HFFc6 (cell line): ENCODE measurements at regions not wholly inside any gene's neighbourhood (a gene's known extent, or its start where the extent isn't known, plus 50 kb on each side); places are given as distances from the start of the nearest gene placed in this dataset.

ENCODE experiments used
- DNase-seq: peaks from one replicate; pipeline ENCODE4 v3.0.0-alpha.2; 2018
- H3K27ac Mint-ChIP-seq: 2 replicates; pipeline ENCODE4 v1.8.0; 2020; ENCODE audit warnings: mild to moderate bottlenecking, mixed read lengths
- H3K27me3 Mint-ChIP-seq: 2 replicates; pipeline ENCODE4 v1.8.0; 2021; ENCODE audit warnings: mild to moderate bottlenecking, moderate library complexity, mixed read lengths; ENCODE audit not compliant: insufficient read depth
- H3K36me3 Mint-ChIP-seq: 2 replicates; pipeline ENCODE4 v1.8.0; 2021; ENCODE audit warnings: low read depth, mixed read lengths
- H3K4me1 Mint-ChIP-seq: 2 replicates; pipeline ENCODE4 v1.8.0; 2020; ENCODE audit warnings: low read depth, mixed read lengths
- H3K4me3 Mint-ChIP-seq: 2 replicates; pipeline ENCODE4 v1.8.0; 2020; ENCODE audit warnings: mild to moderate bottlenecking, moderate library complexity, mixed read lengths
- H3K9me3 Mint-ChIP-seq: 2 replicates; pipeline ENCODE4 v1.8.0; 2020; ENCODE audit warnings: mild to moderate bottlenecking, mixed read lengths
- TF ChIP-seq, protein P1 (sequence below): fragments of 200-600 bp; sonication (generic); IDR thresholded peaks from 2 replicates; pipeline ENCODE4 v1.5.0; 2021; ENCODE audit warnings: antibody characterized with exemption, mild to moderate bottlenecking

DNA sequence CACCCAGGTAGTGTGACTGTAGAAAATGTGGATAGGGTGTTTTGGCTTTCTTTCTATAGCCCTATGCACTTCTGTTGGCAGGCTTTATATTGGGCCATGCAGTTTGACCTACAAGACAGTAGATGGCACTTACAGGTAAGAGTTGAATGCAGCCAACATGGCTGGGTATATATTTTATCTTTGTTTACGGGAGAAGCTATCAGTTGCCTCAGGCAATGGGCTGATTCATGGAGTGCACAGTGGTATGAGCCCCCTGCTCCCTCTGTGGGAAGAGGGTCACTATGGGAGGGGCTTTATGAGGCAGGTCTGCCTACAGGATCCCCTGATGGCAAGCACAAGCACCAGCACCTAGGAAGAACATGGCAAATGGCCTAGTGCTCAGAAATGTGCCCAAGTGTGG is 301.2 kb upstream of the CDIN1 start:
- TF ChIP-seq, protein P1, sequence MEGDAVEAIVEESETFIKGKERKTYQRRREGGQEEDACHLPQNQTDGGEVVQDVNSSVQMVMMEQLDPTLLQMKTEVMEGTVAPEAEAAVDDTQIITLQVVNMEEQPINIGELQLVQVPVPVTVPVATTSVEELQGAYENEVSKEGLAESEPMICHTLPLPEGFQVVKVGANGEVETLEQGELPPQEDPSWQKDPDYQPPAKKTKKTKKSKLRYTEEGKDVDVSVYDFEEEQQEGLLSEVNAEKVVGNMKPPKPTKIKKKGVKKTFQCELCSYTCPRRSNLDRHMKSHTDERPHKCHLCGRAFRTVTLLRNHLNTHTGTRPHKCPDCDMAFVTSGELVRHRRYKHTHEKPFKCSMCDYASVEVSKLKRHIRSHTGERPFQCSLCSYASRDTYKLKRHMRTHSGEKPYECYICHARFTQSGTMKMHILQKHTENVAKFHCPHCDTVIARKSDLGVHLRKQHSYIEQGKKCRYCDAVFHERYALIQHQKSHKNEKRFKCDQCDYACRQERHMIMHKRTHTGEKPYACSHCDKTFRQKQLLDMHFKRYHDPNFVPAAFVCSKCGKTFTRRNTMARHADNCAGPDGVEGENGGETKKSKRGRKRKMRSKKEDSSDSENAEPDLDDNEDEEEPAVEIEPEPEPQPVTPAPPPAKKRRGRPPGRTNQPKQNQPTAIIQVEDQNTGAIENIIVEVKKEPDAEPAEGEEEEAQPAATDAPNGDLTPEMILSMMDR, result peak; percentile 68
- Mint-ChIP-seq H3K4me1 (peaks cover 6% of the 10 kb centered on the region), H3K27me3 (no peaks in the 10 kb centered on the region; the same call in 1 of the 2 replicates), H3K27ac (no peak overlapping the region), H3K4me3 (no peak overlapping the region), H3K36me3 (peaks cover 39% of the 10 kb centered on the region), H3K9me3 (peaks cover 35% of the 10 kb centered on the region)
- peak; percentile 41 for DNase-seq

DNA sequence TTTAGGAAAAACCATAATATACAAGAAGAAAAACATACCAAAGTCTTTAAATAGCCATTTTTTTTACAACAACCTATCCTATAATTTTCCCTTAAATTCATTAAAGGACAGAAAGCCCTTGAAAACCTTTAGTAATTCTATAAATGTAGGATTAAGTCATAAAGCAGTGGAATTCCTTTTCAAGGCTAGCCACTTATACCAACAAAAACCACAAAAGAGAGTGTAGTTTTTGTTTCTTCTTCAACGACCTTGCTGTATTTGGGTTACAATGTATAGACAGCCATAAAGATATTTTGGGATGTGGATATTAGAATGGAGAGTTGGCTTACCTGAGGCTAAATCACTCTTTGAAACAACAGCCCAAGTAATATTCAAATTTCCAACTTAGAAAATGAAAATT is 296.6 kb upstream of the CDIN1 start:
- Mint-ChIP-seq H3K27ac (no peak overlapping the region), H3K9me3 (peaks cover 19% of the 10 kb centered on the region), H3K36me3 (peaks cover 20% of the 10 kb centered on the region; the same call in 1 of the 2 replicates), H3K27me3 (no peaks in the 10 kb centered on the region; the same call in 1 of the 2 replicates), H3K4me1 (peaks cover 6% of the 10 kb centered on the region), H3K4me3 (no peak overlapping the region)
- TF ChIP-seq, protein P1, result no peak
- DNase-seq, result no peak

DNA sequence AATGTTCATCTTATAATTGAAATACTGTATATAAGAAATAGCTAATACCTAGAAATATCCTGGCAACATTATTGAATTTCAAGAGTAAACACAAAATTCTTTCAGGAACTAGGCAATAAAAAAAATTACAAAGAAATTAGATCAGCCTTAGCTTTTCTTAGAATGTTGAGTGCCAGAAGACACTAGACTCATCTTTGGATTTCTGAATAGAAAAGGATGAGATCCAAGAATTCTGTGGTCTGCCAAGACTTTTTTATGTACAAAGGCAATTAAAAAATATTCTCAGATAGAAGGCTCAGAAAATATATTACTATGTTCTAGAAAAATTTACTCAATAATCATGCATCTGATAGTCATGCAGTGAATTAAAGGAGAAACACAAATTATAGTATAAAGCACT is 294.5 kb upstream of the CDIN1 start:
- H3K36me3 Mint-ChIP-seq, result 0 out of 2 replicates have a peak, but pooled peaks cover 4% of the 10 kb centered on the region
- peak; percentile 20 for DNase-seq
- no peaks in the 10 kb centered on the region; the same call in 1 of the 2 replicates for H3K9me3 Mint-ChIP-seq

GRCh38 chr15:36291501-36291900 is 287.9 kb upstream of the CDIN1 start:
- Mint-ChIP-seq H3K36me3 (no peaks in the 10 kb centered on the region), H3K9me3 (no peaks in the 10 kb centered on the region), H3K27me3 (no peaks in the 10 kb centered on the region; the same call in 1 of the 2 replicates), H3K4me3 (no peak overlapping the region), H3K27ac (no peak overlapping the region), H3K4me1 (peaks cover 5% of the 10 kb centered on the region; the same call in 1 of the 2 replicates)
- DNase-seq, result no peak
- TF ChIP-seq, protein P1, result no peak

More for the DNA sequence above, 294.5 kb upstream of the CDIN1 start:
- H3K4me3 Mint-ChIP-seq, result no peak overlapping the region
- no peaks in the 10 kb centered on the region; the same call in 1 of the 2 replicates for H3K27me3 Mint-ChIP-seq
- no peaks in the 10 kb centered on the region for H3K4me1 Mint-ChIP-seq
- no peak overlapping the region for H3K27ac Mint-ChIP-seq
- TF ChIP-seq, protein P1, result no peak

DNA sequence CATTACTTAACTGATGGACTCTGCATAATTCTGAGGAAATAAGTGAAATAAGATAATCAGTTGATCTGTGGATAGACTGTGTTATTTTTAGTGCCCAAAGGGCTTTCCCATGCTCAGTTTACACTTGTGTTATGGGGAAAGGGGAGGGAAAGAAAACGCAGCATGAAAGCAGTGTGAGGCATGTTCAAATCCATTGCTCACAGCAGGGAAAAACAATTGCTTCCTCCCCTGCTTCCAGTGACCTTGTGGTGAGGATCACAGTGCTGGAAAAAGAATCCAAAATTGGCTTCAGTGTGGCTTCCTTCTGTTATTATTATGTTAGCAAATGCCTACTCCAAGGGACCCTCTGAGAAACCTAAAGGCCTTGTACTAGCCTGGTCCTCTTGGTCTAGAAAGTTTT is 285.1 kb upstream of the CDIN1 start:
- Mint-ChIP-seq H3K36me3 (no peaks in the 10 kb centered on the region), H3K4me1 (peaks cover 5% of the 10 kb centered on the region; the same call in 1 of the 2 replicates), H3K9me3 (no peaks in the 10 kb centered on the region), H3K4me3 (no peak overlapping the region), H3K27me3 (no peaks in the 10 kb centered on the region), H3K27ac (no peak overlapping the region)
- TF ChIP-seq, protein P1, result no peak
- DNase-seq, result no peak

- Mint-ChIP-seq H3K27ac (no peak overlapping the region), H3K36me3 (no peaks in the 10 kb centered on the region), H3K4me1 (peaks cover 9% of the 10 kb centered on the region; the same call in 1 of the 2 replicates), H3K27me3 (no peaks in the 10 kb centered on the region), H3K9me3 (no peaks in the 10 kb centered on the region), H3K4me3 (no peak overlapping the region)
- TF ChIP-seq, protein P1, result no peak
- DNase-seq, result no peak
Measured at GRCh38 chr15:36301947-36302346, 277.5 kb upstream of the CDIN1 start.
